ENCODE measurements at regions not wholly inside any gene's neighbourhood (a gene's known extent, or its start where the extent isn't known, plus 50 kb on each side); places are given as distances from the start of the nearest gene placed in this dataset.

DNA sequence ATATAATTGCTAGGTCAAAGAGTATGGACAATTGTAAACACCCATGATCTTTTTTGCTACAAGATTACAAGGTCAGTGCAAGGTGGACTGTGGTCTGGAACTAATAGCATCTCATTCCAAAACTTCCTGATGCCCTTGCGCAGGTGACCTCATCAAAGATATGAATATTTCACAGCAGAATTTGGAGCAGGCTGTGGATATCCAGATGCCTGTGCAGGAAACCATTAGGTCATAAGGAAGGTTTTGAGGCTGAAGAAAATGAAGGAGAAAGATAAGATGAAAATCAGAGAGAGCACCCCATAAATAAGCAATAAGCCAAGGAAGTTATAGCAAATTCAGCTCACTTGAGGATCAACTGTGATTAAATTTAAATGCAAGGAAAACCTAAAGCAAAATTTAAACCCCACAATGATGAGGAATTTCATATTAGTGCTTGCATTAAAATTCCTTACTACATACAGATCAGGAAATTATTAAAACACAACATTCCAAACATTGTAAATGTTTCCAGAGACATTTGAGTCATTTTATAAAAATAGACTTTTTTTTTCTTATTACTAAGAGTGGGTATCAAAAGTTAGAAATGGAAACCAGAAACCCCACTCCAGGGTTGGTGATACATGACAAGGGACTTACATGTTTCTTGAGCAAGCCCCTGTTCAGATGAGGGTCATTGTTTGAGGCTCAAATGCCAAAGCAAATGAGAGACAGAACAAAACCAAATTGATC is 100.7 kb upstream of the FAM9C start:
- no peak for DNase-seq

DNA sequence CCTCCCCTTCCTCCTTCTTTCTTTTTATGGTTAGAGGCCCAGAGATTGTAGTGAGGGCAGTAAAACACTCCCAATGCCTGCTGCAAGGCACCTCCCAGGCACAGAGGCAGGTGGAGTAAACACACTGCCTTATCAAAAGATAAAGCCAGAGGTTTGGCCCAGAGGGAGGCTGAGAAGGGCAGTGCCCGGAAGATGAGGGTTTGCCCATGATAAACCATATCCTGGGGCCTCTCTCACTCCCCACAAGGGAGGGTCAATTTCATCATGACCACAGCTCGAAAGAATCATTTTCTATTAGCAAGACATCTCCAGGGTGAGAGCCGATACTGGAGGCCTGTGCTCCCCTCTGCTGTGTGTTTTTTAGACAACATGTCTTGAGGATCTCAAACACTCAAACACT is 98.5 kb upstream of the FAM9C start:
- no peak for DNase-seq

DNA sequence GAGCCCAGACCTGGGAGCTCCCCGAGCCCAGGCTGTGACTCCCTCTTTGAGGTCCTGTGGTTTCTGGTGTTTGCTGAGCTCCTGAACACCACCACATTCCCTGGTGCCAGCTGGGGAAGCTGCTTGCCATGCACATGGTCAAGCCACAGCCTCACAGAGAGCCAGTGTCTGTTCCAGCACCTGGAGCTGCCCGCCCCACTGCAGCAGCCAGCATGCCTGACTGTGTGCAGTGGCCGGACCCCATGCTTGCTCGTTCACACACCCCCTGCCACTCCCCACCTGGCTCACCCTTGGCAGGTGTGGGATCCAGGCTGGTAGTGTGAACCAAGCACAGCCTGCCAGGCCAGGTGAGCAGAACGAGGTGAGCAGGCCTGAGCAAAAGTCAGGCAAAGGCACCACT is 95.6 kb upstream of the FAM9C start:
- DNase-seq = no peak

DNA sequence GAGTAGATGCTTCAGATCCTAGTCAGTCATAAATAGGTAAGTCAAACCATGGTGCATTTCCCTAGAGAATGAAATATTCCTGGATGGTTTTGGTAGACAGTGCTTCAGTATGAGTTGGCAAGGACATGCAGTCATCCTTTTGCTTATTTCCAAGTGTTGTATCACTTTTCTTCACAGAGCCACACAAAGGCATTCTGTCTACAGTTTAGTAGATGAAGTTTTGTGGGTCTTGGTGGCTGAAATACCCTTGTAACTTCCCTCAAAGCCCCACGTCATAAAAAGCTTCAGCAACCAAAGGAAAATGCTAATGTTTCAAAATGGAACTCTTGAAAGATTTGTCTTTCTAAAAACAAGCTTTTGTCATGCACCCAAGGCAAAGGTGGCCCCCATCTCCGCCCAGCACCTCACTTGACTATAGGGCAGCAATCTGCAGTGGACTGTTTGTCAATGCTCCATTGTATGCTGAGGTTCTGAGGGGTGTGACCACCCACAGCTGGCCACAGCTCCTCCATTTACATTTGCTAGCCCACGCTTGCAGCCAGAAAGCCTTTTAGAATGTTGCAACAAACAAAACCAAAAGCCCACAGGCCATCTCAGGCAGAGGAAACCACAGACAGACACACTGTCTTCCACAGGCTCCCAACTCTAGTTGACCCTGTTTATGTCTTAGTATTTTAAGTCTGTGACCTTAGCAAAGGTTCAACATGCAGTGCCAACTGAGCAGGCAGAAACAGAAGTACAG is 87.1 kb upstream of the FAM9C start:
- no peak for DNase-seq

DNA sequence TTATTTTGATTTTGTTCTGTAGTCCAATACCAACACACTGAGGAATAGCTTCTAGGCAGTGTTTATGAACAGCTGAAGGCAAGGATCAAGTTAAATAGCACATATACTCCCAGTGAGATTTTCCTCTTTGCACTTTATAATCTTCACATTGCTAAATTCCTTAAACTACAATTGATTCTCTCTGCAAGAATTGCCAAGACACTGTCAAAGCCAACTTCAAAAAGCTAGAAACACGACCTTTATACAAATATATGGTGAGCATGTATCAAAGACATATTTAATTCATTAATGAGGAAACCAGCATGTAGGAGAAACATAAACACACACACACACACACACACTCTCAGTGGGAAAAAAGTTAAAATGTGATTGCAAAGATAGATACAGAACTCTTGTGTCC is 86.4 kb upstream of the FAM9C start:
- DNase-seq = no peak

DNA sequence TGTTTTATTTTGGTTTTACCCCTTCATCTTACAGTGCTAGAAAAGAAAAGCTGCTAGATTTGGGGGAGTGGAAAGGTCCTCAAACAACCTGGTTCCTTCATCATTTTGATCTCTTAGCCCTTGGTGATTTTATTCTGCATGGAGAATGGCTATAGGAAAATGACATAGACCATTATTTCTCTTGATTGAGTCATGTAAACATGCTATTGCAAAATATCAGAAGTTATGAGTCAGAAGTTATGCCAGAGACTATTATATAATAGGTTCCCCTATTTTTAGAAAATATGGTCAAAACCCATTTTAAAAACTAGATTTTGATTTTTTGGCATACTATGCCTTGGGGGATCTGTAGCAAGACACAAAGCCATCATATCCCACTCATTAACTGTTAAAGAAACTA is 83.7 kb upstream of the FAM9C start:
- DNase-seq = no peak

DNA sequence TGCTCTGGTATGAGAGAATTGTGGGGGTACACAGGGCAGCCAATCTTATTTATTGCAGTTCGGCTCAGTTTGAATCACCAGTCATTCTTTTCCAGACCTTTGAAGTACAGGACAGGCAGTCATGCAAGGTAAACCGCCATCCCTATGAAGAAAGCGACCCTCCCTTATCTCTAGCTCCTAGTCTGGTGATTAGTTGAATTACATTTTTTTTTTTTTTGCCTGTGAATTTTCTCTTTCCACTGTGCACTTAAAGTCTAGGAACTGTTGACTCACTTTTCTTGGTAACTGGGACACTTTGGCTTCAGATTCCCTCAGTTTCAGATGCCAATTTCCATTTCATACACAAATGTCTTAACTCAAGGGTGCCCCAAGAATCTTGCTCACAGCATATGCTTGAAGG is 82.4 kb upstream of the FAM9C start:
- no peak for DNase-seq

DNA sequence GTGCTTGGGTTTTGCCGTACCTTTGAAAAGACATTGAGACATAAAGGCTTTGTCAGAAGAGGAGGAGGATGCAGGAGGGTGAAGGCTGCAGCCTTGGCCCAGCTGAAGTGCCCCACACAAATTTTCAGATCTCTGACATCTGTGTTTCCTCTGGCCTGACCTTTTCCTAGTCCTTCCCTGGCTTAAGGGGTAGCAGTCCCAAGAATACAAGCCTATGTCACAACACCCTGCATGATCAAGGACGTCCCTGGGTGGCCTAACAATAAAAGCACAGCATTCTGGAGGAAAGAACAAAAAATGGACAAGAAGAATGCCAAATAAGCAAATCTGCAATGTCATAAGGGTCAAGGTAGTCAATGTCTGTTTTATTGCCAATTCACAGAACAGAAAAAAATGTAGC is 80.8 kb upstream of the FAM9C start:
- no peak for DNase-seq

DNA sequence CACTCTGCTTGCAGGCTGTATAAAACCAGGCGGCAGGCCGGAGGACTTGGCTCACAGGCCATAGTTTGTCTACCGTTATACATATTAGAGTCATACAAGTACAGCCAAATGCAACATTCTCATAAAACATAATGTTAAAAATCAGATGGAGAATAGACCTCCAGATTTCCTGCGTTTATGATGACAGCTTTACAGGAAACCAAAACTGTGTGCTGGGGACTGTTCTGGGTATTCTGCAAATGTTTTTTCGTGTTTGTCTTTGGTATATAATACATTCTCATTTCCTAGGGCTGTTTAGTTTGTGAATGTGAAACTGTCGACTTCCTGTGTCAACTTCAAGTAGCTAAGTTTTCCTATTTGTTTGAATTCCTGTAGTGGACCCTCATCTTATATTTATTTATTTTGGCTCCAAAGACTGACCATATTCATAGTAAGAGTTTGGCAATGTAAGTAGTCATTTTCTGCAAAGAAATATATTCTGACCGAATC is 79.5 kb upstream of the FAM9C start:
- no peak for DNase-seq

DNA sequence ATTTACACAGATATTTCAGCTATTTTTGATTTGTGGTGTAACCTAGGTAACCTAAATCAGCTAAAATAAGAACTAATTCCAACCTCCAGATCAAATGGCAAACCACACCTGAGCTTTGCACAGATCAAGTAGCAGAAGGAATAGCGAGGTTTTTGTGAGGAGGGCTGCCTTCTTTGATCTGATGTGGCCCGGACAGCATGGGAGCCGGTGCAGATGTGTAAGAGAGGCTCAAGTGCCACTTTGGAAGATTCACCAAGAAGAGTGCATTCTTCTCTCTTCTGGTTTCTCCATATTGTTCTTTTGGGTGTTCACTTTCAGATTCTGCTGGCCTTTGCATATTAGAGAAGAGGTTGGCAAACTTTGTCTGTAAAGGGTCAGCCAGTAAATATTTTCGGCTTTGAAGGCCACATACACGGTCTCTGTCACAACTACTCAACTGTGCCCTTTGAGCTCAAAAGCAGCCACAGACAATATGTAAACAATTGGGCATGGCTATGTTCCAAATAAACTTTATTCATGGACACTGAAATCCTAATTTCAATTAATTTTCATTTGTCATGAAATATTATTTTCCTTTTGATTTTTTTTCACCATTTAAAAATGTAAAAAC is 78.9 kb upstream of the FAM9C start:
- no peak for DNase-seq

DNA sequence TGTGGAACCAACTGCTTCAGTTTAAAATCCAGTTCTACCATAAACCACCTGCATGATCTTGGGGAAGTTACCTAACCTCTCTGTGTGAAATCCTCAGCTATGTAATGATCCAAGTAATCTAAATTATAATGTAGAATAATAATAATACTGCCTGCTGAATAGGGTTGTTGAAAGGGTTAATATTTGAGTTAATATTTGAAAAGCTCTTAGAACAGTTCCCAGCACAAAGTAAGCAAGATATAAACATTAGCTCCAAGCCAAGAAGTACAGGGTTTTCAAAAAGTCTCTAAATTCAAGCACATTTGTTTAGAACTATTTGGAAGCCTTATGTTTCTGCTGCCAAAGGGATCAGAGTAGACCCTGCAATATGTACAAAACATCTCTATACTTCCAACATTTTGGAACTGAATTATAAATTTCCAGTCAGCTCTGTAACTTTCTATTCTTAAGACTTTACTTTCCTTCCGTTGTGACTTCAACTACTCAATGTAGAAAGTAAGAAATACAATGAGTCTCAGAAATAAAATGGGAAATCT is 76.7 kb upstream of the FAM9C start:
- no peak for DNase-seq

DNA sequence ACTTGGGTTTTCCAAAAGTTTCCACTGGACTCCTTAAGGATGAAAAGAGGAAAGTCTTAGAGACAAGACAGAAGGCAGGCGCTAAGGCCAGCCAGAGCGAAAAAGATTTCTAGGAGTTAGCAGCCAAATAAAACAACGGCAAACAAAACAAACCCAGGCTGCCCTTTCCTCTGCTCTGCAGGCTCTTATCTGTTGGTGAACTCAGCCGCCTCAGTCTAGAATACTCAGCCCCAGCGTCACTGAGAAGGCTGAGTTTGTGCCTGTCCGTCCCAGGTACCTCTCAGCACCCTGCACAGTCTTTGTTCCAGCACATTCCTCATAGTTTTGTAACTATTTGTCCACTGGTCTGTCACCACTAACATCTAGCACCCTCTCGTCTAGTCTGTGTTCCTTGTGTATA is 75.6 kb upstream of the FAM9C start:
- DNase-seq = no peak

DNA sequence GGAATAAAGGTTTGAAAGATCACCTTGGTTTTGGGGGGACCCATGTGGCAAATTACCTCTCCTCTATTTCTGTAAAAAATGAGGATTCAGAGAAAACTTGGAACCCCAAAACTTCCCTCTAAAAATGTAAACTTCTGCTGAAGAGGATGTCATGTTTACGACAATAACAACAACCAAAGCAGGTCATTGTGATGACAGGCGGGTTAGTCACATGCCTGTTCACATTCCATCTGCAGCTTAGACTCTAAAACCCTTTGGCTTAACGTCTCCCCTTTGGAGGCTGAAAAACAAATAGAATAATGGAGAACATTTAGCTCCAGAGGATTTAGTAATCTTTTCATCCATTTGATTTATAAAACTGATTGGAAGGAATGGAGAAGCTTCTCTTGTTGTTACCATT is 75.0 kb upstream of the FAM9C start:
- DNase-seq = no peak

DNA sequence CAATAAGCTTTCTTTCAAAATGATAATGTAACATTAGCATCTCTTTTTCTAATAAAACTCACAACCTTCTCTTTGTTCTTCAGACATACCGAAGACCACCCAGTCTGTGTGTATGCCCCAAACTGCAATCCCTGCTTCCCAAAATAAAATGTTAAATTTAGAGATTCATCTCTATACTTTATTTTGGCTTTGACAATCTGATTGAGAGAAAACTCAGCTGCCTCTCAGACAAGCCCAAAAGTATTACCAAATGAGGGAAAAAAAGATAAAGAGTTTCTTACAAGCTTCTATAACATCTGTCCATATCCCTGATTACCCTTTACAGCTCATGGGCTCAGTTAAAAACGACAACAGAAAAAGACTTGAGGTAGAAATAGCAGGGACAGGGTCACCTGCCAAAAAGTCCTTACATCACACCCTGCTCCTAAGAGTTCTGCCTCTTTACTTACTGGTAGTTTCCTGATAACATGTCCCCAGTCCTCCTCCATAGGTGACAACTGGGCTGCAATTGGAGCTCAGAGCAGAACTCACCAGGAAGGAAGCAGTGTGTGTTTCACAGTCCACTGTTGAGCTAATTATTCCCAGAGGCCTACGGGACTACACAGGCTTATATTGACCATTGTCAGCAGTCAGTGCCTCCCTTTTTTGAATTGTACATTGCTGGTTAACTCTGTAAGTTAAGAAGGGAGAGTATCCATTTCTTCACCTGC is 70.9 kb upstream of the FAM9C start:
- DNase-seq = no peak

DNA sequence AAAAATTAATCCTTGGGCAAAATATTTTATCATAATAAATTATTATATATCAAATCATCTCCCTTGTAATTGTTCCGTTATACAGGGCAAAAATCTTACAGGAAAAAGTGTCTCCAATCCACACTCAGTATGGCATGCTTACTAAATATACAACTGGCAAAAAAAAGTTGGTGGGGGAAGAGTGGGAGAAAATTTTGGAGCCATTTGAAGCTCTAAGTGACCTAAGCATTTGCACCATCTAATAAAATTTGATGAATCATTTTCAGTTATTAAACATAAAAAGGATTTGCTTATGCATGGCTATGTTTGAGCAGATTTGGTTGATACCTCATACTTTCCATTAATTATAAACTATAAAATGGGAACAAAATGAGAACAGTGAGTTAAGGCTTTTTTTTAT is 68.1 kb upstream of the FAM9C start:
- no peak for DNase-seq

DNA sequence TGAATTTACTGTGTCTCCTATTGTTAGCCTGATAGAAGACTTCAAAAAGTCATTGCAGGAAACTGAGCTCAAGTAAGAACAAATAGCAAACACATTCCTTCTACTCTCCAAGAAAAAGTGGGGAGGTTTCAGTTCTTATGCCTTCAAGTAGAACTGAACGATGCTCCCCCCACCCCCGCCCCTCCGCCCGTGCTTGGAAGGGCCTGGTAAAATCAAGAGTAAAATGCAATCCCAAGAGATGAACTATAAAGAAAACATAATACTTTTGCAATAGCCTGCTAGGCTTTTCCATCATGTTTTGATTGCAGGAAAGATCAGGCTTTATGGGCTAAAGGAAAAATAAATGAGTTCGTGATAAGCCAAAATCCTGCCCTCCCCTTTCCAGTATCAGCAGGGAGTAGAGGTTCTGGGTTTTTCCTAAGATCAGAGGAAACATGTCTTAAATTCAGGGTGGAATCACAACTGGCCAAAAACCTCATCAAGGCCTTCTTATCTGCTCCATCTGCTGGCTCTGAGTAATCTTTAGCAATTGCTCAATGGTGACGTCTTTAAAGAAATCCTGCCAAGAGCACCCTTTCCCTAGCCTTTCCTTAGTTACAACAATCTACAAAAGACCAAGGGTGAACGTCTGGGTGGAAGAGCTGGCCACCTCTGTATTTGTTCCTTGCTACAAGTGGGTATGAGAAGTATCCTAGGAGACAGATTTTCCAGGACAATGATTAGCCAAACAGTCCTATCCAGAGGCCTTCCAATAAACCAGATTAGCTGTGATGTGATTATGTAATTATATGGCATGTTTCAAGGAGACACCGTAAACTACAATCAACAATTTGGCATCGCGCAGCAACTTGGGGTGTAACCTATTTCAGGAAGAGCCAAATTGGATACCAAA is 66.3 kb upstream of the FAM9C start:
- DNase-seq = peak; percentile 16

DNA sequence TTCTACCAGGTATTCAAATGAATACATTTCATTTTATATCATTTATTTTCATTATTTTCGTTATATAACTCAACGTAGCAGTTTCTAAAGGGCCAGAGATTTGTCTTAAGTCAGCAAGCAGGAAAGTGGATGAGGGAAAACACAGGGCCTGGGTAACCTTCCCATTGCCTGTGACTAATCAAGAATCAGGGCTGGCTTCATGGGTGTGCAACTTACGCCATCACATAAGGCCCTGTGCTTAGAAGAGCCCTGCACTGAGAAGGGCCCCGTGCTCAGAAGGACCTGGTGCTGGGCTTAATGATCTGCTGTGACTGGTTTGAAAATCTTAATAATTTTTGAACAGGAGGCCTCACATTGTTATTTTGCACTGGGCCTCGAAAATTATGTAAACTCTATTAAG is 65.4 kb upstream of the FAM9C start:
- DNase-seq = no peak

DNA sequence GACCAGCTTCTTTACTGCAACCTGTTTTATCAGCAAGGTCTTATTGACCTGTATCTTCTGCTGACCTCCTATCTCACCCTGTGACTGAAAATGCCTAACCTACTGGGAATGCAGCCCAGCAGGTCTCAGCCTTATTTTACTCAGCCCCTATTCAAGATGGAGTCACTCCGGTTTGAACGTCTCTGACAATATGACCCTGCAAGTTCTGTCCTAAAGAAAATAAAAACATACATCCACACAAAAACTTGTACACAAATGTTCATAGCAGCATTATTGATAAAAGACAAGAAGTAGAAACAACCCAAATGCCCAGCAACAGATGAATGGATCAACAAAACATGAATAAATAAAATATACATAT is 59.5 kb upstream of the FAM9C start:
- DNase-seq = no peak

DNA sequence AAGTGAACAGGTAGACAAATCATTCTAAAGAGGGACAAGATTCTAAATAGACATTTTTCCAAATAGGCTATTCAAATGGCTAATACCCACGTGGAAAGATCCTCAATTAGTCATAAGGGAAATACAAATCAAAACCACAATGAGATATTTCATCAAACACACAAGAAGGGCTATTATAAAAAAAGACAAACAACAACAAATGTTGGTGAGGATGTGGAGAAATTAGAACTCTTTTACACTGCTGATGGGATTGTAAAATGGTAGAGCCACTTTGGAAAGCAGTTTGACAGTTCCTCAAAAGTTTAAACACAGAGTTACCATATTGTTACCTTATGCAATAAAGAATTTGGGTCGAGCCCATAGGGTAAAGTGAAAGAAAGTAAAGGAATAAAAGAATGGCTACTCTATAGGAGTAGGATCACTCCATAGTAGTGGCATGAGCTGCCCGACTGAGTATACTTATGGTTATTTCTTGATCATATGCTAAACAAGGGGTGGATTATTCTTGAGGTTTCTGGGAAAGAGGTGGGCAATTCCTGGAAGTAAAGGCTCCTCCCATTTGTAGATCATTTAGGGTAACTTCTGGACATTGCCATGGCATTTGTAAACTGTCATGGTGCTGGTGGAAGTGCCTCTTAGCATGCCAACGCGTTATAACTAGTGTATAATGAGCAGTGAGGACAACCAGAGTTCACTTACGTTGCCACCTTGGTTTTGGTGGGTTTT is 58.9 kb upstream of the FAM9C start:
- no peak for DNase-seq

DNA sequence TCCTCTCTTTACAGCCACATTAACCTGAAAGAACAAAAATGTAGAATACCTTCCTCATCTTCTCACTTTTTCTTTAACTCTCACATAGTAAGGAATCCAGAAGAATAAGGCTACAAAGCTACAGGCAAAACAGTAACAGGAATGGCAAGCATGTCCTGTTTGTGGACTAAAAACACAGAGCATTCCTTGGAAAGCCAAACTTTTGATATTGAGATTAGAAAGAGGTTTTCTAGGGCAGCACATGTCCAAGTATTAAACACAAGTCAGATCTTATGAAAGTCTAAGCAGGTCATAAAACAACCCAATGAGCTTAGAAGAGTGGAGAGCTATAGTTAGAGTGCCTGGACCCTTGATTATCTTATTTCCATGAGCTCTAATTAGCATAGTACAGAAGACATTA is 58.2 kb upstream of the FAM9C start:
- no peak for DNase-seq

DNA sequence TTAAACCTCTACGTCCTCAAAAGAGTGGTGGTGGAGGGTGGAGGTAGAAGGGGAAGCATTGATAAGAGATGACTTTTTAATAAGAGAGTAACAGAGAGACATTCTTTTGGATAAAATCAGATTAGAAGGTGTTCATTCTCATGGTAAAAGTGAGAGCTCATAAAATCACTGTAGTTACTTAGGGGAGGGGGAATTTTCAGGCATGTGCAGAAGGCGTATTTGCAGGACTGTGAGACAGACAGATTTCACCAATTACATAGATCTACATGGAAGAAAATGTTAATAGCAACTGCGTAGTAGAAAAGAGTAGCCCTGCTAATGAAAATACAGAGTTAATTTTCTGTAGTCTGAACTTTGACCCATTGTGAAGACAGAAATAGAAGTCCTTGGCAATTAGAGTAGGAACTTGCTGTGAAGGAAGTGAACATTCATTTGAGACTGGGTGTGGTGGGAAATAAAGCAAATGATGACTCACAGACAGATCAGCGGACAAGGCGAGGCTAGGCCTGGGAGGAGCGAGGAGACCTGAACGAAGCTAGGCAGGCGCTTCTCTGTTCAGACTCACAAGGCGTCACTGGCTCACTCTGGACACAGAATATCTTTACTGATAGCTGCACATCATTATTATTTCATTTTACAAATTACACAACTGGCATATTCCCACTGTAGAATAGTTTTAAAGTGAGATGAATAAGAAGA is 57.2 kb upstream of the FAM9C start:
- no peak for DNase-seq

All from T1000 (cell line).